Activated B cell treated with CpG ODN at 0.5 μM for 24 hours (primary cell): ENCODE measurements at regions not wholly inside any gene's neighbourhood (a gene's known extent, or its start where the extent isn't known, plus 50 kb on each side); places are given as distances from the start of the nearest gene placed in this dataset.

Source experiments
- ATAC-seq: fragments of 200-7000 bp; cut with Tn5 transposase; one replicate; pipeline ENCODE4 v1.10.0; 2021; ENCODE audit warnings: low read depth, mild to moderate bottlenecking, moderate library complexity
- CTCF ChIA-PET: fragments of 350-600 bp; sonication (Branson Sonifier 250); formaldehyde crosslinking; loops from one replicate; lab custom pipeline; 2021; ENCODE audit warnings: antibody characterized with exemption; lab: Charles Lee
- POLR2A ChIA-PET: fragments of 350-600 bp; sonication (Branson Sonifier 250); formaldehyde crosslinking; loops from one replicate; lab custom pipeline; 2021; ENCODE audit warnings: antibody characterized with exemption; lab: Charles Lee
- DNase-seq: peaks from one replicate; pipeline ENCODE4 v3.0.0; 2022
- H3K27ac Mint-ChIP-seq: one replicate; pipeline ENCODE4 v1.8.0; 2020; ENCODE audit warnings: mixed read lengths
- H3K27me3 Mint-ChIP-seq: one replicate; pipeline ENCODE4 v1.8.0; 2021; ENCODE audit warnings: mixed read lengths
- H3K36me3 Mint-ChIP-seq: one replicate; pipeline ENCODE4 v1.8.0; 2021; ENCODE audit warnings: low read depth, mixed read lengths
- H3K4me1 Mint-ChIP-seq: one replicate; pipeline ENCODE4 v1.8.0; 2021; ENCODE audit warnings: mixed read lengths
- H3K4me3 Mint-ChIP-seq: one replicate; pipeline ENCODE4 v1.8.0; 2020; ENCODE audit warnings: mild to moderate bottlenecking, mixed read lengths
- H3K9me3 Mint-ChIP-seq: one replicate; pipeline ENCODE4 v1.8.0; 2020; ENCODE audit warnings: mixed read lengths
- CTCF ChIP-seq: fragments of 200-600 bp; IDR thresholded peaks from one replicate; pipeline ENCODE4 v1.8.0; 2022; ENCODE audit warnings: antibody characterized with exemption, mild to moderate bottlenecking
- intact Hi-C: fragments of 100-400 bp; cut with micrococcal nuclease; formaldehyde crosslinking; loops from one replicate; pipeline ENCODE4 v1.15.1; 2024

- DNase-seq = no peak
- Mint-ChIP-seq H3K4me1 (no peaks in the 10 kb centered on the region), H3K27me3 (peaks cover 3% of the 10 kb centered on the region), H3K9me3 (no peaks in the 10 kb centered on the region), H3K4me3 (no peak overlapping the region), H3K27ac (no peak overlapping the region), H3K36me3 (no peaks in the 10 kb centered on the region)
- intact Hi-C loops = no loop called here
- CTCF ChIA-PET = no interaction called here
- ATAC-seq = no peak
- POLR2A ChIA-PET = no interaction called here
- TF ChIP-seq CTCF = no peak
These were observed 367.2 kb downstream of the SOX2 start for GRCh38 chr3:182078929-182079328.

GRCh38 chr3:182081096-182081495 lies 369.4 kb downstream of the SOX2 start:
- ChIA-PET POLR2A (no interaction called here), CTCF (no interaction called here)
- intact Hi-C loops = no loop called here
- Mint-ChIP-seq H3K27me3 (peaks cover 3% of the 10 kb centered on the region), H3K27ac (no peak overlapping the region), H3K4me3 (no peak overlapping the region), H3K36me3 (no peaks in the 10 kb centered on the region), H3K4me1 (no peaks in the 10 kb centered on the region), H3K9me3 (no peaks in the 10 kb centered on the region)
- DNase-seq (no peak), ATAC-seq (no peak)
- TF ChIP-seq CTCF = no peak

- no peaks in the 10 kb centered on the region for H3K4me1 Mint-ChIP-seq
- DNase-seq = no peak
- intact Hi-C loops = no loop called here
- no peaks in the 10 kb centered on the region for H3K36me3 Mint-ChIP-seq
- no peak for ATAC-seq
- H3K9me3 Mint-ChIP-seq = no peaks in the 10 kb centered on the region
- ChIA-PET CTCF (no interaction called here), POLR2A (no interaction called here)
- peaks cover 3% of the 10 kb centered on the region for H3K27me3 Mint-ChIP-seq
- no peak overlapping the region for H3K4me3 Mint-ChIP-seq
- no peak for TF ChIP-seq CTCF
- no peak overlapping the region for H3K27ac Mint-ChIP-seq
These were observed 371.4 kb downstream of the SOX2 start for GRCh38 chr3:182083112-182083511.

GRCh38 chr3:182092662-182093262 lies 381.0 kb downstream of the SOX2 start:
- no peak for TF ChIP-seq CTCF
- Mint-ChIP-seq H3K4me1 (no peaks in the 10 kb centered on the region), H3K27ac (no peak overlapping the region), H3K36me3 (no peaks in the 10 kb centered on the region), H3K27me3 (no peaks in the 10 kb centered on the region), H3K4me3 (no peak overlapping the region), H3K9me3 (no peaks in the 10 kb centered on the region)
- intact Hi-C loops = no loop called here
- ChIA-PET CTCF (no interaction called here), POLR2A (no interaction called here)
- no peak for DNase-seq
- no peak for ATAC-seq

- H3K27me3 Mint-ChIP-seq = no peaks in the 10 kb centered on the region
- no peak for ATAC-seq
- CTCF ChIA-PET = no interaction called here
- no peak overlapping the region for H3K27ac Mint-ChIP-seq
- no peak overlapping the region for H3K4me3 Mint-ChIP-seq
- intact Hi-C loops = no loop called here
- no peaks in the 10 kb centered on the region for H3K4me1 Mint-ChIP-seq
- DNase-seq = no peak
- H3K36me3 Mint-ChIP-seq = no peaks in the 10 kb centered on the region
- H3K9me3 Mint-ChIP-seq = no peaks in the 10 kb centered on the region
- TF ChIP-seq CTCF = no peak
- POLR2A ChIA-PET = no interaction called here
These were observed 382.6 kb downstream of the SOX2 start for GRCh38 chr3:182094321-182094720.
